ENCODE measurements at regions not wholly inside any gene's neighbourhood (a gene's known extent, or its start where the extent isn't known, plus 50 kb on each side); places are given as distances from the start of the nearest gene placed in this dataset.

DNA sequence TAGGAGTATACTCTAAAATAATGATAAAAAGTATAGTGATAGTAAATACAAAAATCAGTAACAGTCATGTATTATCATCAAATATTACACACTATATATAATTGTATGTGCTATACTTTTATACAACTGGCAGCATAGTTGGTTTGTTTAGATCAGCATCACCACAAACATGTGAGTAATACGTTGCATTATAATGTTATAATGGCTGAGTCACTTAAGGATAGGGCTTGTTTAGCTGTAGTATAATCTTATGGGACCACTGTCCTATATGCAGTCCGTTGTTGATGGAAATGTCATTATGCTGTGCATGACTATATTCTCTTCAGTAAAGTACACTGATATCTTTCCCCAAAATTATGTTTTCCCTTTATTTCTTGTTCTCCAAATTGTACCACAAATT, 92.8 kb downstream of the LYPLAL1 start:
- no peak for DNase-seq

DNA sequence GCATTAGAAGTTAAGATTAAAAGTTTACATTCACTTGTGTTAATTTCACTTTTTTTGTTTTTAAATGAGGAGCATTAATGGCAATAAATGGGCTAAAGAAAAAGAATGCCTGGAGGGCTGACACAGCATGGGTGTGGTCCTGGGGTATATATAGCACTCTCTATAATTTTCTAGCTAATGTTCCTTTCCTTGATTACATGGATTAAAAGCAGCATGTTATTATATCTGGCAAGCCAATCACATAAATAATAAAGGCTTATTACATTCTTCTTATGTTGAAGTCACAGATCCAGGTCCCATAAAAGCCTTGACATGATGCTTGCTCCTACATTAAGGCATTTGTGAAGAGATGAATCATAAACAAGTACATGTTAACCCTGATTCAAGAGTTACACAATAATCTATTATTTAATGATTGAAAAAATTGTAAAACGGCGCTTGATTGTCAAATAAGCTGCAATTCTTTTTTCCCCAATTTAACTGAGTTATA, 91.4 kb downstream of the LYPLAL1 start:
- DNase-seq = no peak

DNA sequence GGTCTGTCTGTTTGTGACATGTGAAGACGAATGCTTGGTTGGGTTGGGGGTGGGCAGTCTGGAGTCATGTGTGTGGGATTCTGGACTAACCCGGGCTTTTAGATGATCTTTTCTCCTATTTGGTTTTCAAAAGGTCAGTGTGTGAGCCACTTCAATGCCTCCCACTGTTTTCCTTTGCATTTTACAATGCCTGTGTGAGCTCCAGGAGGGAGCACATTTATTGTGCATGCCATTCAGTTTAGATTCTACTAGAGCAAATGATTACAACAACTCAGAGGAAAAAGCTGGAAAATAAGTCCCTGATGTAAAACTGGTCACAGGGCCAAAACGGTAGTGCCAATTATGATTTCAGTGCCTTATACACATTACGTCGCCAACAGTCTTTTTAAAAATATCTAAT, 90.9 kb downstream of the LYPLAL1 start:
- DNase-seq = no peak
